Ectodermal cell (in vitro differentiated cells): ENCODE measurements at regions not wholly inside any gene's neighbourhood (a gene's known extent, or its start where the extent isn't known, plus 50 kb on each side); places are given as distances from the start of the nearest gene placed in this dataset.
"Not testable (repeated sequence)": the region's sequence is repeated elsewhere in the genome, so short reads cannot be mapped to it uniquely, and the experiment has no call there.

Experiments used
- H3K27ac ChIP-seq: 2 replicates; pipeline ENCODE4 v1.7.0; 2013; ENCODE audit warnings: mild to moderate bottlenecking, low read depth, low read length; ENCODE audit not compliant: insufficient read depth, poor library complexity, severe bottlenecking
- H3K27me3 ChIP-seq: 2 replicates; pipeline ENCODE4 v1.7.0; 2013; ENCODE audit warnings: mild to moderate bottlenecking, low read length; ENCODE audit not compliant: insufficient read depth, control insufficient read depth, poor library complexity, severe bottlenecking
- H3K36me3 ChIP-seq: one replicate; pipeline ENCODE4 v1.7.0; 2013; ENCODE audit warnings: low read length; ENCODE audit not compliant: control insufficient read depth, insufficient read depth
- H3K4me1 ChIP-seq: one replicate; pipeline ENCODE4 v1.7.0; 2013; ENCODE audit warnings: low read length; ENCODE audit not compliant: control insufficient read depth, insufficient read depth
- H3K4me3 ChIP-seq: 2 replicates; pipeline ENCODE4 v1.7.0; 2013; ENCODE audit warnings: low read depth, low read length, control low read depth; ENCODE audit not compliant: insufficient read depth
- H3K9me3 ChIP-seq: 2 replicates; pipeline ENCODE4 v1.7.0; 2013; ENCODE audit warnings: mild to moderate bottlenecking, low read length, moderate library complexity; ENCODE audit not compliant: control insufficient read depth
- WGBS, 2 experiments: methylation state at CpG; one replicate each; pipeline ENCODE4 v1.1.7; 2013; ENCODE audit warnings: missing lambda C conversion rate in 2 of 2; 5-methylcytosine and 5-hydroxymethylcytosine counted together

- no peaks in the 10 kb centered on the region for H3K36me3 ChIP-seq
- no peak overlapping the region for H3K27ac ChIP-seq
- 35 to 37% methylated on average over 8 of the region's 8 CpGs for WGBS, 2 experiments
- H3K27me3 ChIP-seq, result peaks cover 9% of the 10 kb centered on the region
- H3K9me3 ChIP-seq, result no peaks in the 10 kb centered on the region
- no peak overlapping the region for H3K4me3 ChIP-seq
- H3K4me1 ChIP-seq, result no peaks in the 10 kb centered on the region
Measured at GRCh38 chr12:114508529-114509129, 102.7 kb upstream of the TBX5 start.

- no peaks in the 10 kb centered on the region for H3K9me3 ChIP-seq
- no peak overlapping the region for H3K27ac ChIP-seq
- 84 to 87% methylated on average over 6 of the region's 6 CpGs for WGBS, 2 experiments
- H3K27me3 ChIP-seq, result peaks cover 27% of the 10 kb centered on the region
- H3K4me3 ChIP-seq, result no peak overlapping the region
- H3K4me1 ChIP-seq, result peaks cover 2% of the 10 kb centered on the region
- no peaks in the 10 kb centered on the region for H3K36me3 ChIP-seq
Measured at GRCh38 chr12:114506651-114507050, 100.7 kb upstream of the TBX5 start.

- 78 to 82% methylated on average over 3 of the region's 3 CpGs for WGBS, 2 experiments
- H3K27ac ChIP-seq, result no peak overlapping the region
- peaks cover 47% of the 10 kb centered on the region for H3K27me3 ChIP-seq
- no peak overlapping the region for H3K4me3 ChIP-seq
- no peaks in the 10 kb centered on the region for H3K9me3 ChIP-seq
- no peaks in the 10 kb centered on the region for H3K36me3 ChIP-seq
- peaks cover 10% of the 10 kb centered on the region for H3K4me1 ChIP-seq
Measured at GRCh38 chr12:114504311-114504710, 98.4 kb upstream of the TBX5 start.

GRCh38 chr12:114501474-114501807, 95.5 kb upstream of the TBX5 start:
- no peak overlapping the region for H3K27ac ChIP-seq
- 23 to 29% methylated on average over 4 to 7 of the region's 7 CpGs for WGBS, 2 experiments
- peaks cover 10% of the 10 kb centered on the region for H3K4me1 ChIP-seq
- no peaks in the 10 kb centered on the region for H3K9me3 ChIP-seq
- peaks cover 59% of the 10 kb centered on the region for H3K27me3 ChIP-seq
- peak overlapping the region; percentile 26 for H3K4me3 ChIP-seq
- H3K36me3 ChIP-seq, result no peaks in the 10 kb centered on the region

- 10 to 12% methylated on average over 18 to 20 of the region's 20 CpGs for WGBS, 2 experiments
- peaks cover 59% of the 10 kb centered on the region for H3K27me3 ChIP-seq
Measured at GRCh38 chr12:114500775-114501473, 95.0 kb upstream of the TBX5 start.

GRCh38 chr12:114500131-114500530, 94.2 kb upstream of the TBX5 start:
- Histone ChIP-seq H3K27ac (no peak overlapping the region), H3K9me3 (no peaks in the 10 kb centered on the region), H3K4me3 (no peak overlapping the region), H3K36me3 (no peaks in the 10 kb centered on the region), H3K4me1 (peaks cover 10% of the 10 kb centered on the region), H3K27me3 (peaks cover 56% of the 10 kb centered on the region)
- WGBS, 2 experiments, result 65 to 80% methylated on average over 2 of the region's 2 CpGs

More at GRCh38 chr12:114500775-114501473, 95.0 kb upstream of the TBX5 start:
- Histone ChIP-seq H3K4me1 (peaks cover 10% of the 10 kb centered on the region), H3K36me3 (no peaks in the 10 kb centered on the region), H3K9me3 (no peaks in the 10 kb centered on the region), H3K27ac (no peak overlapping the region), H3K4me3 (peak overlapping the region; percentile 26)

GRCh38 chr12:114499338-114499737, 93.4 kb upstream of the TBX5 start:
- Histone ChIP-seq H3K36me3 (no peaks in the 10 kb centered on the region), H3K4me1 (peaks cover 10% of the 10 kb centered on the region), H3K4me3 (no peak overlapping the region), H3K27me3 (peaks cover 59% of the 10 kb centered on the region), H3K27ac (no peak overlapping the region), H3K9me3 (no peaks in the 10 kb centered on the region)
- WGBS, 2 experiments, result 91 to 93% methylated on average over 5 of the region's 5 CpGs

GRCh38 chr12:114491916-114492315, 86.0 kb upstream of the TBX5 start:
- Histone ChIP-seq H3K36me3 (no peaks in the 10 kb centered on the region), H3K27ac (no peak overlapping the region), H3K4me1 (no peaks in the 10 kb centered on the region), H3K4me3 (no peak overlapping the region), H3K27me3 (peaks cover 24% of the 10 kb centered on the region), H3K9me3 (no peaks in the 10 kb centered on the region)
- WGBS, 2 experiments, result 70 to 81% methylated on average over 3 of the region's 3 CpGs

- WGBS, 2 experiments, result 93% methylated on average over 45 of the region's 45 CpGs
- peaks cover 39% of the 10 kb centered on the region for H3K27me3 ChIP-seq
- H3K4me3 ChIP-seq, result not testable (repeated sequence)
Measured at GRCh38 chr12:114484822-114485459, 79.0 kb upstream of the TBX5 start.

GRCh38 chr12:114483996-114484395, 78.1 kb upstream of the TBX5 start:
- Histone ChIP-seq H3K36me3 (no peaks in the 10 kb centered on the region), H3K4me3 (no peak overlapping the region), H3K9me3 (no peaks in the 10 kb centered on the region), H3K4me1 (peaks cover 8% of the 10 kb centered on the region), H3K27ac (no peak overlapping the region), H3K27me3 (peaks cover 49% of the 10 kb centered on the region)
- WGBS, 2 experiments, result 100% methylated on average over 1 of the region's 3 CpGs; no CpG with 5 or more reads in 1 of the 2 experiments

More at GRCh38 chr12:114484822-114485459, 79.0 kb upstream of the TBX5 start:
- H3K27ac ChIP-seq, H3K9me3 ChIP-seq, H3K36me3 ChIP-seq, H3K4me1 ChIP-seq: not testable (repeated sequence)
